ENCODE measurements at regions not wholly inside any gene's neighbourhood (a gene's known extent, or its start where the extent isn't known, plus 50 kb on each side); places are given as distances from the start of the nearest gene placed in this dataset.
A peak's percentile ranks its signal among the peaks of the same experiment; 100 is the strongest.

DNA sequence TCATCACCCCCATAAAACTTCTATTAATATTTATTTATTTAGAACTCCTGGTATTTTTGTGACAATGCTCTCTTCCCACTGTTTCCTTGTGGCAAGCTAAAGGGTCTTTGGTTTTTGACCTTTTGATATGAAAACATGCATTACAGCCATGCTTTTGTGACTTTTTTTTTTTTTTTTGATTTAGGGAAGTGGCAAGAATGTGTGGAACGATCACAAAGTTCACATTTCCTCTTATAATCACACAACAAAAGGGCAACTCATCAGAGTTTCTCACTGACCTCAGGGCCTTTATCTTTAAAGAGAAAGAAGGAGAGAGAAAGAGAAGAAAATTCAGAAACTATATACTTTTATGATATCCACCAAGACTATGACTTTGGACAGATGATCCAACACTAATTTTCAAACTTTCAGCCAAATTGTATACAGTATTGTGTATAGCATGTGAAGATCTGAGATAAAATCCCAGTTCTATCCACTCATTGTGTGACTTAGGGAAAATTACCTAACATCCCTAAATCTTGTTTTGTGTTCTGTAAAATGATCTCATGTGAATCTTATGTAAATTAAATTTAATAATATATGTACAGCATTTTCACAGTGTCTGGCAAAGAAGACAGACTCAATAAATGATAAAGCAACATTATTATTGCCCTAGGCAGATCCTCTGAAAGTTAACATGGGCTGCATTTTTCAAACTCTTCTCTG lies 106.8 kb upstream of the MARCKS start:
- Histone ChIP-seq H3K4me3 (no peak overlapping the region), H3K27ac (no peak overlapping the region)
- TF ChIP-seq, protein P1, sequence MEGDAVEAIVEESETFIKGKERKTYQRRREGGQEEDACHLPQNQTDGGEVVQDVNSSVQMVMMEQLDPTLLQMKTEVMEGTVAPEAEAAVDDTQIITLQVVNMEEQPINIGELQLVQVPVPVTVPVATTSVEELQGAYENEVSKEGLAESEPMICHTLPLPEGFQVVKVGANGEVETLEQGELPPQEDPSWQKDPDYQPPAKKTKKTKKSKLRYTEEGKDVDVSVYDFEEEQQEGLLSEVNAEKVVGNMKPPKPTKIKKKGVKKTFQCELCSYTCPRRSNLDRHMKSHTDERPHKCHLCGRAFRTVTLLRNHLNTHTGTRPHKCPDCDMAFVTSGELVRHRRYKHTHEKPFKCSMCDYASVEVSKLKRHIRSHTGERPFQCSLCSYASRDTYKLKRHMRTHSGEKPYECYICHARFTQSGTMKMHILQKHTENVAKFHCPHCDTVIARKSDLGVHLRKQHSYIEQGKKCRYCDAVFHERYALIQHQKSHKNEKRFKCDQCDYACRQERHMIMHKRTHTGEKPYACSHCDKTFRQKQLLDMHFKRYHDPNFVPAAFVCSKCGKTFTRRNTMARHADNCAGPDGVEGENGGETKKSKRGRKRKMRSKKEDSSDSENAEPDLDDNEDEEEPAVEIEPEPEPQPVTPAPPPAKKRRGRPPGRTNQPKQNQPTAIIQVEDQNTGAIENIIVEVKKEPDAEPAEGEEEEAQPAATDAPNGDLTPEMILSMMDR (IDR thresholded peaks at IDR 0.05) = no peak
- DNase-seq (ENCODE audit: low spot score) = no peak

- TF ChIP-seq, protein P1 (IDR thresholded peaks at IDR 0.05) = no peak
Measured at GRCh38 chr6:113754291-113754690, 102.9 kb upstream of the MARCKS start.

GRCh38 chr6:113755449-113756289 lies 101.5 kb upstream of the MARCKS start:
- Histone ChIP-seq H3K4me3 (no peak overlapping the region), H3K27ac (no peak overlapping the region)
- TF ChIP-seq, protein P1 (IDR thresholded peaks at IDR 0.05) = no peak
- DNase-seq (ENCODE audit: low spot score) = no peak

More at GRCh38 chr6:113754291-113754690, 102.9 kb upstream of the MARCKS start:
- no peak overlapping the region for H3K27ac ChIP-seq
- no peak overlapping the region for H3K4me3 ChIP-seq
- DNase-seq (ENCODE audit: low spot score) = no peak

GRCh38 chr6:113756290-113756665 lies 100.9 kb upstream of the MARCKS start:
- H3K27ac ChIP-seq = no peak overlapping the region
- H3K4me3 ChIP-seq = no peak overlapping the region
- TF ChIP-seq, protein P1 (IDR thresholded peaks at IDR 0.05) = no peak
- no peak for DNase-seq (ENCODE audit: low spot score)

- DNase-seq (ENCODE audit: low spot score) = no peak
- Histone ChIP-seq H3K4me3 (no peak overlapping the region), H3K27ac (no peak overlapping the region)
- TF ChIP-seq, protein P1 (IDR thresholded peaks at IDR 0.05) = no peak
Measured at GRCh38 chr6:113758214-113758613, 98.9 kb upstream of the MARCKS start.

GRCh38 chr6:113758826-113759574 lies 98.1 kb upstream of the MARCKS start:
- Histone ChIP-seq H3K27ac (peak overlapping the region in 1 of 2 donors; percentile 35), H3K4me3 (no peak overlapping the region)
- no peak for DNase-seq (ENCODE audit: low spot score)
- TF ChIP-seq, protein P1 (IDR thresholded peaks at IDR 0.05) = no peak
